K562 (cell line): ENCODE measurements at regions not wholly inside any gene's neighbourhood (a gene's known extent, or its start where the extent isn't known, plus 50 kb on each side); places are given as distances from the start of the nearest gene placed in this dataset.

Experiments
- ATF7 ChIP-seq: fragments of 450-650 bp; IDR thresholded peaks from 2 replicates; pipeline ENCODE4 v1.7.1; 2014; ENCODE audit warnings: mild to moderate bottlenecking, moderate library complexity
- EZH2 ChIP-seq: IDR thresholded peaks from 2 replicates; pipeline ENCODE4 v1.6.1; 2012; ENCODE audit warnings: low read depth, mild to moderate bottlenecking, inconsistent platforms, low read length, borderline replicate concordance
- MTA3 ChIP-seq: fragments of 450-650 bp; formaldehyde crosslinking; IDR thresholded peaks from 2 replicates; pipeline ENCODE4 v1.6.1; 2017; ENCODE audit warnings: mild to moderate bottlenecking, borderline replicate concordance
- RFX5 ChIP-seq: IDR thresholded peaks from 2 replicates; pipeline ENCODE4 v1.6.1; 2011; ENCODE audit warnings: low read depth, mild to moderate bottlenecking, improper control_type of control experiment, low read length
- SLC30A9 ChIP-seq: fragments of 250-450 bp; sonication (Bioruptor Pico); IDR thresholded peaks from 2 replicates; pipeline ENCODE4 v1.8.0; 2022; ENCODE audit warnings: mild to moderate bottlenecking, moderate library complexity
- ZNF707 ChIP-seq: fragments of 250-450 bp; sonication (Bioruptor Pico); conservative IDR thresholded peaks from 2 replicates; pipeline ENCODE4 v1.8.0; 2022; ENCODE audit warnings: inconsistent platforms, mild to moderate bottlenecking, moderate library complexity
- ZNF780A ChIP-seq: fragments of 250-450 bp; sonication (Bioruptor Pico); IDR thresholded peaks from 2 replicates; pipeline ENCODE4 v1.5.0; 2021; ENCODE audit warnings: mild to moderate bottlenecking
- TF ChIP-seq, protein P1 (sequence below), 3 experiments: IDR thresholded peaks in 2 of 3; conservative IDR thresholded peaks in 1 of 3; 2 replicates each; pipeline ENCODE4 v1.5.1; 2011 to 2012; ENCODE audit warnings: low read length in 3 of 3, mild to moderate bottlenecking in 3 of 3, control low read depth in 2 of 3, improper control_type of control experiment in 1 of 3, inconsistent platforms in 1 of 3, low read depth in 1 of 3, mixed read lengths in 1 of 3, moderate library complexity in 1 of 3; ENCODE audit not compliant: insufficient read depth in 2 of 3
- TF ChIP-seq, protein P2 (sequence below): sonication (generic); formaldehyde crosslinking; IDR thresholded peaks from 2 replicates; pipeline ENCODE4 v1.8.0; 2022; ENCODE audit warnings: missing genetic modification reagents, mild to moderate bottlenecking, borderline replicate concordance

DNA sequence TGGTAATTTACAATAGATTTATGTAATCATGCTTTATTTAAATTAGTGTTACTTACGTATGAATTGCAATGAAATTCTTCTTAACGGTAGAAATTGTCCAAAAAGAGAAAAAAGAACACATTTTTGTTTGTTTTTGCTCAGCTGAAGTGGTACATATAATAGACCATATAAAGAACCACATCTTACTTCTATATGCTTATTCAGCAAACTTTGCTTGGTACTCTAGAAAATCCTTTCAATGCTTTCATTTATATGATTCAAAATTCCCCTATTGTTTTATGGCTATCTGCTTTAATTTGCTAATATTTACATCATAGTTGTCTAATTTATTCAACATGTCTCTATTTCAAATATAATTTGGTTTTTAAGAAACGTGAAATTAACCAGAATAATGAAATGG lies 903.2 kb downstream of the ANKRD7 start:
- TF ChIP-seq ZNF707 (CRISPR knock-in tag): no peak
- no peak for TF ChIP-seq ATF7
- TF ChIP-seq, protein P1, sequence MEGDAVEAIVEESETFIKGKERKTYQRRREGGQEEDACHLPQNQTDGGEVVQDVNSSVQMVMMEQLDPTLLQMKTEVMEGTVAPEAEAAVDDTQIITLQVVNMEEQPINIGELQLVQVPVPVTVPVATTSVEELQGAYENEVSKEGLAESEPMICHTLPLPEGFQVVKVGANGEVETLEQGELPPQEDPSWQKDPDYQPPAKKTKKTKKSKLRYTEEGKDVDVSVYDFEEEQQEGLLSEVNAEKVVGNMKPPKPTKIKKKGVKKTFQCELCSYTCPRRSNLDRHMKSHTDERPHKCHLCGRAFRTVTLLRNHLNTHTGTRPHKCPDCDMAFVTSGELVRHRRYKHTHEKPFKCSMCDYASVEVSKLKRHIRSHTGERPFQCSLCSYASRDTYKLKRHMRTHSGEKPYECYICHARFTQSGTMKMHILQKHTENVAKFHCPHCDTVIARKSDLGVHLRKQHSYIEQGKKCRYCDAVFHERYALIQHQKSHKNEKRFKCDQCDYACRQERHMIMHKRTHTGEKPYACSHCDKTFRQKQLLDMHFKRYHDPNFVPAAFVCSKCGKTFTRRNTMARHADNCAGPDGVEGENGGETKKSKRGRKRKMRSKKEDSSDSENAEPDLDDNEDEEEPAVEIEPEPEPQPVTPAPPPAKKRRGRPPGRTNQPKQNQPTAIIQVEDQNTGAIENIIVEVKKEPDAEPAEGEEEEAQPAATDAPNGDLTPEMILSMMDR (IDR thresholded peaks at IDR 0.05 in 2 of 3, conservative IDR thresholded peaks at IDR 0.05 in 1 of 3; ENCODE audit: insufficient read depth in 2 of 3, low read depth in 1 of 3, low read length in 3 of 3): no peak
- no peak for TF ChIP-seq RFX5
- TF ChIP-seq EZH2: no peak
- no peak for TF ChIP-seq ZNF780A (CRISPR knock-in tag)
- TF ChIP-seq, protein P2, sequence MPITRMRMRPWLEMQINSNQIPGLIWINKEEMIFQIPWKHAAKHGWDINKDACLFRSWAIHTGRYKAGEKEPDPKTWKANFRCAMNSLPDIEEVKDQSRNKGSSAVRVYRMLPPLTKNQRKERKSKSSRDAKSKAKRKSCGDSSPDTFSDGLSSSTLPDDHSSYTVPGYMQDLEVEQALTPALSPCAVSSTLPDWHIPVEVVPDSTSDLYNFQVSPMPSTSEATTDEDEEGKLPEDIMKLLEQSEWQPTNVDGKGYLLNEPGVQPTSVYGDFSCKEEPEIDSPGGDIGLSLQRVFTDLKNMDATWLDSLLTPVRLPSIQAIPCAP (CRISPR knock-in tag): no peak
- no peak for TF ChIP-seq MTA3
- no peak for TF ChIP-seq SLC30A9
